Activated gamma-delta T cell treated with anti-CD3 and anti-CD28 coated beads, Interleukin-2, amount 50 U/mL, for 16 hours (primary cell): ENCODE measurements at regions not wholly inside any gene's neighbourhood (a gene's known extent, or its start where the extent isn't known, plus 50 kb on each side); places are given as distances from the start of the nearest gene placed in this dataset.

ENCODE experiments used
- DNase-seq: peaks from one replicate; pipeline ENCODE4 v3.0.0-alpha.2; 2020; ENCODE audit warnings: low read depth

DNA sequence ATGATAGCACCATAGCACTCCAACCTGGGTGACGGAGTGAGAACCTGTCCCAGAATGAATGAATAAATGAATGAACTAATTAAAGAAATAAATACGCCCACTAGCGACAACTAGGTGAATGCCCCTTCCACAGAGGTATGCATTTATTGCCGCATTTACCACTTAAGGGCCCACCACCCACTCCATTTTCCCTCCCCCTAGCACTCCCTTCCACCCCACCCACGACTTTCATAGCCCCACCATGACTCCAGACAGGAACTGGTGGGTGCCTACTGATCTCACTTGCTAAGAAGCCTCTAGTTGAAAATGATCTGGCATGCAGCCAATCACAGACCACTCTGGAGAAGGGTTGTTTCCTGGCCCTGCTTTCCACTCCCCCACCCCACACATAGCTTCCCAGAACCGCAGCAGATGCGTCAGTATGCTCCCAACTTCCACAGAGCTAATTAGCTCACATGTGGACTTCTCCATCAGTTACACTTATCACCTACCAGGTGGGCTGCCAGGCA lies 167.6 kb downstream of the WT1 start:
- no peak for DNase-seq

GRCh38 chr11:32273931-32274330 lies 161.4 kb downstream of the WT1 start:
- DNase-seq, result no peak

DNA sequence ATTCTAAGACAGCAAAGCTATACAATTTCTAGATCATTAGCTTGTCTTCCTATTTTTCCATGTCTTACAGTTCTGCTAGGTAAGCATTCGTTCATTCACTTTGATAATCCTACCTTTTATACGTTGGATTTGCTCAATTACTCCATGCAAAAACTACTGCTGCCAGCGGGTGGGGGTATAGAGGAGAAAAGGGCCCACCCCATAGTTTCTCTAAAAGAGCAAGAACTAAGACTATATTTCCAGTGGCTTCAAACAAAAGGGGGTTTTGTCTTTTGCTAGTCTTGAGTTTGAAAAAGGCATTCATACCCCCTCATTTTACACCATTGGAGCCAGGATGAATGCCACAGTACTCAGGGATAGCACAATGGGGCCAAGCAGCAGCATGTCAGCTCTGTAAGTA lies 155.7 kb downstream of the WT1 start:
- DNase-seq, result no peak

DNA sequence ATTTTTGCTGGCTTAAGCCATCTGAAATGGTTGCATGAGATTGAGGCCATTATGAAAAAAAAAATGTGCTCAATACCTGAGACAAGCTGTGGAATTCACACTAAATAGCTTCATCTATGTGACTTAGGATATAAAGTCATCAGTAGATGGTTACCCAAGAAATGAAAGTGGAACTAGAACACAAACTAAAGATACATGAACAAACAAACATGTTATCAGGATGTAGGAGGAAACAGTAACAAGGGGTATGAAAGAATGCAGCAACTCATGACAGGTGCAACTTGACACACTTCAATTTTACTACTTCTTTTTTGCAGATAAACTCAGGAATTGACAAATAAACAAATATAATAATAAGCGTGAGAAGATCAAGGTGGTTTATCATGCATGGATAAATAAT lies 155.0 kb downstream of the WT1 start:
- no peak for DNase-seq

DNA sequence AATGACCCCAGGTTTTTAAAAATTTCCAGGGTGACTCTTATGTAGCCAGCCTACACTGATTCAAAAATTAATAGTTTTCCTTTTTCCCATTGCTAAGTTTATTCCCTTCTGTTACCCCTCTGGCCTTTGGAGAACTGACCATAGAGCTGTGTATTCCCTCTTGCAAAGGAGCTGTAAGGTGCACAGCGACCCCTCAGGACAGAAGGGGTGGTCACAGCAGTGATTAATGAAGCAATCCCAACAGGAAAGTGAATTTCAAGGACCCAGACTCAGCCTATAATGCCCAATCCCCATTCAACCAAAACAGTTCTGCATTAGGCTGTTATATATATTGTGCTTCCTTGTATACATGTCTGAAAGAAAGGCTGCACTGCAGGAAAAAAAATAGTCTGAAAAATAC lies 147.1 kb downstream of the WT1 start:
- DNase-seq, result no peak

GRCh38 chr11:32289701-32290100 lies 145.6 kb downstream of the WT1 start:
- DNase-seq, result no peak

GRCh38 chr11:32290783-32291182 lies 144.6 kb downstream of the WT1 start:
- DNase-seq, result no peak

DNA sequence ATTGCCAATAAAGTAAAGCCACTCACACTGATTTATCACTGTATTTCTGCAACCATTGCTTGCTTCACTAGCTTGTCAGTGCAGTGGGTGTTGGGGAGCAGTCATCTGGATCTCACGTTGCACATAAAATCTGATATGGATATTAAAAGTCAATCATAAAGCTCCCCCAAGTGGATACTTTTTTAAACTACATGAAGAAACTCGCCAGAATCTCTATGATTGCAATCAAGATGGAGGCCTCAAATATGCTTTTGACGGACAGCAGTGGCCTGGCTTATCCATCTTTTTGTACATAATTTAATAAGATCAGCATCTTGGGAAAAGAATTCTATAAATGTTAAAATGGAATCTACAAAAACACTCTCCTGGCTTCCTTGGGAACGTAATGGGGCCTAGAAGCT lies 137.7 kb downstream of the WT1 start:
- DNase-seq, result no peak

DNA sequence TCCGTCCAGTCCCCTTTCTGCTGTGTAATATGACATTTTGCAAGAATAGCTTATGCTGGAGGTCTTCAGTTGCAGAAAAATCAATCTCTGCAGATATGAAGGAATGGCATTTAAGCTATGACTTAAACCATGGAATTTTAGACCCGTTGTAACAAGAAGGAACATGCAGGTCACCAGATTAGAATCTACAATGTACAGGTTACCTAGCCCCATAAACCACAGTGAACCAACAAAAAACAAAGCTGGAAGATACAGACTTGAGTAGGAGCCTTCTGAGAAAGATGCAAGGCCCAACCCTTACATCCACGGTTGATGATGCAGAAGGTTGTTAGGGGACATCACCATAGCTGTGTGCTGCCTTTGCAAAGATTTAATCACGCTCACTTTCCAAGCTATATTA lies 132.5 kb downstream of the WT1 start:
- no peak for DNase-seq

- DNase-seq, result no peak
These were observed 130.8 kb downstream of the WT1 start for GRCh38 chr11:32304521-32304920.

DNA sequence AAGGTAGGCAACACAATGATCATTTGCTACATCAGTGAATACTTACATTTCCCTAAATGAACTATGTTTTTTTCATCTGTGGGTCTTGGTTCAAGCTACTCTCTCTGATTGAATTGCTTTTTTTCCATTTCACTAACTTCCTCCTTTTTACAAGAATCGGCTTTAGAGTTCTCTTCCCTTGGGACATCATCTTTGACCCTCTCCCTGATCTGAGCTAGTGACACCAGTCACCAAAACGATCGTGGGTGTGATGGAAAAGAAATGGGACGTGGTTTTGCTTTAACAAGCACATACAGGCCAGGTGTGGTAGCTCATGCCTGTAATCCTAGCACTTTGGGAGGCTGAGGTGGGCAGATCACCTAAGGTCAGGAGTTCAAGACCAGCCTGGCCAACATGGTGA lies 129.9 kb downstream of the WT1 start:
- DNase-seq, result no peak

- no peak for DNase-seq
These were observed 127.9 kb downstream of the WT1 start for GRCh38 chr11:32307471-32307870.

- DNase-seq, result no peak
These were observed 127.4 kb downstream of the WT1 start for GRCh38 chr11:32307913-32308312.

- no peak for DNase-seq
These were observed 125.7 kb downstream of the WT1 start for GRCh38 chr11:32309530-32310213.

DNA sequence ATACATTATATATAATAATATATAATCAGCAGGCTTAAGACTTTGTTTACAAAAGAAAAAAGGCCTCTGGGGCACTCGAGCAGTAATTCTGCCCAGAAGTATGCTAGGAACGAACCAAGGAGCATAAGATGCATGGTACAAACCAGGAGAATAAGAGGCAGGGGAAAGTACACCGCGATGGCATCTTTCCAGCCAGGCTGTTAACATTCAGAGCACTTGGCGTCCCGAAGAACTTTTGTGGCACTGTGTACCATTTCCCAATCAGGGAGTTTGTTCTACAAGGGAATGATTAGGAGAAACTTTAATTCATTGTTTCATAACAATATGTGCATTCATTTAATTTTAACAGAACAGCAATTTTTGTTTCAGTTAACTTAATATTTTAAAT lies 125.1 kb downstream of the WT1 start:
- DNase-seq, result no peak

GRCh38 chr11:32311346-32312065 lies 123.8 kb downstream of the WT1 start:
- no peak for DNase-seq

DNA sequence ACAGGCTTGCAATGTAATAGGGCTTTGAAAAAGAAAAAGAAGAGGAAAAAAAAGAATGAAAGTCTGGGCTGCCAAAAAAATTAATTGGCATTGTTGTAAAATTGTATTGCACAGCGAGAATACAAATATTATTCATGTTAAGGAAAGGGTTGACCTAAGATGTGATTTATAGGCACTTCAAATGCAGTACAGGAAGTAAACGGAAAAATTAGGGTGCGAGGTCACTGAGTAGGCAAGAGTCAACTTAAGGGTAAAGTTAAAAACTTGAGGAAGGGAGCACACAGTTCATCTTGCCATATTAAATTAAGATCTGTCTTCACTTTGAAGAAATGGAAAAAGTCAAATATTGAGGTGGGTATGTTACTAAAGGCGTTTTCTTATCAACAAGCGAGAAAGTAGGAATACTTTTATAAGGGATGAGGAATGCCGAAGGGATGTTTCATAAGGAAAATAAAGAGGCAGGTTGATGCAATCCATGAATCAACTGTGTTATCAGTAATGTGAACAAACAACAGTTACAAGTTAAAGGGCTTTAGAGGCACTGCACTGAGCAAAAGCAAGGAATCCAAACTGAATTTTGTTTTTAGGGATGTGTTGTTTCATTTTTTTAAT lies 123.0 kb downstream of the WT1 start:
- no peak for DNase-seq

GRCh38 chr11:32312865-32313403 lies 122.4 kb downstream of the WT1 start:
- DNase-seq, result no peak

DNA sequence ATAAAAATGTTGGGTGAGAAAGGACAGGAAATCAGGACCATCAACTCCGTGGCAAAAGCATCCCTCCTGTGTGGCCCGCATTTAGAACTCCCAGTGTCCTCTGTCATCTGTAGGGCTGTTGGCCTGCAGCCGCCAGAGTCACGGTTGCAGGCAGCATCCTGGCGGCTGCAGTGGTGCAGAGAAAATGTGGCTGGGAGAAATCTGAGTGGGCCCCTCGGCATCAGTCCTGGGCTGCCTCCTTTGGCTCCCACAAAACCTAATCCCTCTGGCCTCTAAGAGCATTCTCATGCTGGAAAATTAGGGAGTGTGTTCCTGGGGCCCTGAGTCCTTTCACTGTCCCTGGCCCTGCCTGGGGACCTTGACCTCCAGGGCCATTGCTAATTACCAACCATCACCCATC lies 121.9 kb downstream of the WT1 start:
- no peak for DNase-seq

DNA sequence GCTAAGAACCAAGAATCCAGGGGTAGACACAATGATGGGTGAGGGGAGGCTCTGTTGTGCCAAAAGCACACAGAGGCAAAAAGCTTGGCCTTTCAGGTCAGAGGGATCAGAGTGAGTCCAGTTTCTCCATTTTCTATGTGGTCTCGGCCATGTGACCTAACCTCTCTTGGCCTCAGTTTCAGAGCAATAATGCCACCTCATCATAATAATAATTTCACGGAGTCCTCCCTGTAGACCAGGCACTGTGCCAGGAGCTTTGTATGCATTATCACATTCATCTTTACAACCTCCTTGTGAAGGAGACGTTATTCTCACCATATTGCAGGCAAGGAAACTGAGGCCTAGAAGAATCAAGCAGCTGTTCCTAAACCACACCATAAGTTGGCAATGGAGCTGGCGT lies 120.2 kb downstream of the WT1 start:
- no peak for DNase-seq

- no peak for DNase-seq
These were observed 119.1 kb downstream of the WT1 start for GRCh38 chr11:32316232-32316631.

GRCh38 chr11:32316858-32317642 lies 118.3 kb downstream of the WT1 start:
- DNase-seq, result no peak
